ENCODE measurements at regions not wholly inside any gene's neighbourhood (a gene's known extent, or its start where the extent isn't known, plus 50 kb on each side); places are given as distances from the start of the nearest gene placed in this dataset.

GRCh38 chr17:52606098-52606497 lies 447.6 kb upstream of the CA10 start:
- TF ChIP-seq HOXB13 (CRISPR knock-in tag; IDR thresholded peaks at IDR 0.05; ENCODE audit: low read depth) (no peak), REST (IDR thresholded peaks at IDR 0.05) (no peak), RNF2 (IDR thresholded peaks at IDR 0.05; ENCODE audit: borderline replicate concordance, low read depth) (no peak), CTCF (IDR thresholded peaks at IDR 0.05) (no peak)

Data from A549 (cell line).